Ureter (tissue), 1 donor: ENCODE measurements at regions not wholly inside any gene's neighbourhood (a gene's known extent, or its start where the extent isn't known, plus 50 kb on each side); places are given as distances from the start of the nearest gene placed in this dataset.

ENCODE experiments used
- DNase-seq: peaks from one replicate; pipeline ENCODE4 v3.0.0-alpha.2; 2020; ENCODE audit warnings: low spot score
- donor health status: DM: yes; HTN: yes; CAD: no.

- DNase-seq, result no peak
Observed at GRCh38 chr6:98136333-98136732, 698.0 kb upstream of the POU3F2 start.

- DNase-seq, result no peak
Observed at GRCh38 chr6:98137391-98137790, 697.0 kb upstream of the POU3F2 start.

GRCh38 chr6:98142839-98143238 is 691.5 kb upstream of the POU3F2 start:
- DNase-seq, result no peak

GRCh38 chr6:98146656-98147055 is 687.7 kb upstream of the POU3F2 start:
- no peak for DNase-seq

GRCh38 chr6:98156580-98156979 is 677.8 kb upstream of the POU3F2 start:
- DNase-seq, result no peak

GRCh38 chr6:98179606-98180005 is 654.8 kb upstream of the POU3F2 start:
- DNase-seq, result no peak

- DNase-seq, result no peak
Observed at GRCh38 chr6:98200084-98200483, 634.3 kb upstream of the POU3F2 start.

GRCh38 chr6:98203170-98203806 is 631.1 kb upstream of the POU3F2 start:
- no peak for DNase-seq

GRCh38 chr6:98212468-98212867 is 621.9 kb upstream of the POU3F2 start:
- DNase-seq, result no peak

- no peak for DNase-seq
Observed at GRCh38 chr6:98215531-98215930, 618.8 kb upstream of the POU3F2 start.

GRCh38 chr6:98230250-98230649 is 604.1 kb upstream of the POU3F2 start:
- DNase-seq, result no peak

GRCh38 chr6:98239057-98239456 is 595.3 kb upstream of the POU3F2 start:
- no peak for DNase-seq

- DNase-seq, result no peak
Observed at GRCh38 chr6:98241630-98242029, 592.7 kb upstream of the POU3F2 start.

- no peak for DNase-seq
Observed at GRCh38 chr6:98254624-98255023, 579.8 kb upstream of the POU3F2 start.

GRCh38 chr6:98260382-98260781 is 574.0 kb upstream of the POU3F2 start:
- no peak for DNase-seq

- DNase-seq, result no peak
Observed at GRCh38 chr6:98272060-98272459, 562.3 kb upstream of the POU3F2 start.

- no peak for DNase-seq
Observed at GRCh38 chr6:98274691-98275090, 559.7 kb upstream of the POU3F2 start.

GRCh38 chr6:98280492-98280891 is 553.9 kb upstream of the POU3F2 start:
- no peak for DNase-seq

- DNase-seq, result no peak
Observed at GRCh38 chr6:98286620-98287019, 547.8 kb upstream of the POU3F2 start.

GRCh38 chr6:98287876-98288275 is 546.5 kb upstream of the POU3F2 start:
- DNase-seq, result no peak

GRCh38 chr6:98292810-98293209 is 541.6 kb upstream of the POU3F2 start:
- no peak for DNase-seq

GRCh38 chr6:98295515-98296175 is 538.7 kb upstream of the POU3F2 start:
- DNase-seq, result no peak

- DNase-seq, result no peak
Observed at GRCh38 chr6:98308564-98308963, 525.8 kb upstream of the POU3F2 start.

- DNase-seq, result no peak
Observed at GRCh38 chr6:98310443-98310842, 523.9 kb upstream of the POU3F2 start.
